ENCODE measurements at regions not wholly inside any gene's neighbourhood (a gene's known extent, or its start where the extent isn't known, plus 50 kb on each side); places are given as distances from the start of the nearest gene placed in this dataset.

DNA sequence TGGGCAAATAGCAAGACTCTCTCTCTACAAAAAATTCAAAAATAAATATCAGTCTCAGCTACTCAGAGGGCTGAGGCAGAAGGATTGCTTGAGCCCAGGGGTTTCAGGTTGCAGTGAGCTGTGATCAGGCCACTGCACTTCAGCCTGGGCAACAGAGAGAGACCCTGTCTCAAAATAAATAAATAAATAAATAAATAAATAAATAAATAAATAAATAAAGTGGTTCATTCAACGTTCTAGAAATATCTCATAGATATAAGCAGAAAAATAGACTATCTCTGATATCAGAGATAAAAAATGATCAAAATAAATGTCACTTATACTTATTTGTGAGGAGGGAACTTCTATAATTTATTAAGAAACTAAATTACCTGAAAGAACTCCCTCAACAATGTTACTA, 480.9 kb downstream of the FBXO15 start:
- H3K4me3 ChIP-seq: no peak overlapping the region
- ATAC-seq: no peak
- intact Hi-C loops (cut with DNase I): no loop called here
- DNase-seq: no peak
- no peak overlapping the region for H3K27ac ChIP-seq
- H3K36me3 ChIP-seq: no peaks in the 10 kb centered on the region
- TF ChIP-seq, protein P1, sequence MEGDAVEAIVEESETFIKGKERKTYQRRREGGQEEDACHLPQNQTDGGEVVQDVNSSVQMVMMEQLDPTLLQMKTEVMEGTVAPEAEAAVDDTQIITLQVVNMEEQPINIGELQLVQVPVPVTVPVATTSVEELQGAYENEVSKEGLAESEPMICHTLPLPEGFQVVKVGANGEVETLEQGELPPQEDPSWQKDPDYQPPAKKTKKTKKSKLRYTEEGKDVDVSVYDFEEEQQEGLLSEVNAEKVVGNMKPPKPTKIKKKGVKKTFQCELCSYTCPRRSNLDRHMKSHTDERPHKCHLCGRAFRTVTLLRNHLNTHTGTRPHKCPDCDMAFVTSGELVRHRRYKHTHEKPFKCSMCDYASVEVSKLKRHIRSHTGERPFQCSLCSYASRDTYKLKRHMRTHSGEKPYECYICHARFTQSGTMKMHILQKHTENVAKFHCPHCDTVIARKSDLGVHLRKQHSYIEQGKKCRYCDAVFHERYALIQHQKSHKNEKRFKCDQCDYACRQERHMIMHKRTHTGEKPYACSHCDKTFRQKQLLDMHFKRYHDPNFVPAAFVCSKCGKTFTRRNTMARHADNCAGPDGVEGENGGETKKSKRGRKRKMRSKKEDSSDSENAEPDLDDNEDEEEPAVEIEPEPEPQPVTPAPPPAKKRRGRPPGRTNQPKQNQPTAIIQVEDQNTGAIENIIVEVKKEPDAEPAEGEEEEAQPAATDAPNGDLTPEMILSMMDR (IDR thresholded peaks at IDR 0.05): no peak
- H3K27me3 ChIP-seq (ENCODE audit: low read depth): no peaks in the 10 kb centered on the region
- no peaks in the 10 kb centered on the region for H3K4me1 ChIP-seq
- no peaks in the 10 kb centered on the region for H3K9me3 ChIP-seq

DNA sequence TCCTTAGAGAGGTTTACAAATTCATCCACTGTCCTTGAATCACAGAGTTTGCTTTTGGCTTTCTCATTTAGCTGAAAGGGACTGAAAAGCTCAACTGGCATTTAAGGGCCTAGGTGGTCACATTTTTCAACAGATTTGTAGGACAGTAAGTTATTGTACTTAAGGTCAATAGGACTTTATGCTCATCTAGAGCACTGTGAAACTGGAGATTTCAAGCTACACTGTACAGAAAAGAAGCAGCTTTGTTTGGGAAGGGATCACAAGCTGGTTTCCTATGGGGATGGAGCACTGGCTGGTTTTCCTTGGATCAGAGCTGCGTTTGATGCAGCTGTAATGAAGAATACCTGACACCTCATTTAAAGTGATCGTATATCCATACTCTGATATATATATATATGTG, 482.7 kb downstream of the FBXO15 start:
- ATAC-seq (no peak), DNase-seq (no peak)
- Histone ChIP-seq H3K36me3 (no peaks in the 10 kb centered on the region), H3K4me1 (no peaks in the 10 kb centered on the region), H3K27ac (no peak overlapping the region), H3K27me3 (ENCODE audit: low read depth) (no peaks in the 10 kb centered on the region), H3K9me3 (no peaks in the 10 kb centered on the region), H3K4me3 (no peak overlapping the region)
- intact Hi-C loops (cut with DNase I): no loop called here
- TF ChIP-seq, protein P1 (IDR thresholded peaks at IDR 0.05): no peak

DNA sequence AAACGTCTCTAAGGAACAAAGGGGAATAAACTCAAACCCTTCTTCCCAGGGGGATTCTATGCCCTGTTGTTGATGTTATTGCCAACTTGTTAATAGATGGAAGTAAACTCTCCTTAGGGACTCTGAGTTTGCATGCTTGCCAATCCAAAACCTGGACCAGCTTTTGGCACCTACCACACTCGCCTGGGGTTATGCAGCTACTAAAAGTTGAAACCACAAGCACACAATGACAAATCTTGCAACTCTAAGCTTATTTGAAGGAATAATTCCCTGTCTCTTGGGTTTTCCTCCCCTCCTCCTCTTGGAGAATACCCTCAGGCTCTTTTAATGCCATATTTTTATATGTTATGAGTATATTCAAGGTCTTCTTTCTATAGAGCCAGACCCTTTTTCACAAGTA, 484.1 kb downstream of the FBXO15 start:
- H3K36me3 ChIP-seq: no peaks in the 10 kb centered on the region
- no peak overlapping the region for H3K4me3 ChIP-seq
- intact Hi-C loops (cut with DNase I): no loop called here
- no peaks in the 10 kb centered on the region for H3K9me3 ChIP-seq
- ATAC-seq (no peak), DNase-seq (no peak)
- no peaks in the 10 kb centered on the region for H3K4me1 ChIP-seq
- no peaks in the 10 kb centered on the region for H3K27me3 ChIP-seq (ENCODE audit: low read depth)
- TF ChIP-seq, protein P1 (IDR thresholded peaks at IDR 0.05): no peak
- no peak overlapping the region for H3K27ac ChIP-seq

DNA sequence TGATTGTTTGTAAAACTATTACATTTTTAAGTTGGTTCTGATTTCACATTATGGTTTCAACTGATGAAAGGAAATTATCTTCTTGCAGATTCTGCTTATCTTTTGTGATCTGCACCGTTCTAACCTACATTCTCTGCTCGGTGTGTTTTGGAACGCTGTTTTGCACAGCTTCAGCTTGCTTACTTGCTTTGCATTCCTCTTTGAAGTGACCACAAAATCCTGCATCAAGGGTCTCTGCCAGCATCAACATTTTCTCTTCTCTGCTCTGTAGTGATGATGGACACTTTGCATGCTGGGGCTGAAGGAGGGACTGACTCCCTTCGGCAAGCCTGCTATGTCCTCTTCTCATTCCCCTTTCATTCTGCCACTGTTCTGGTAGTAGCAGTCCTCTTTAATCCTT, 485.2 kb downstream of the FBXO15 start:
- TF ChIP-seq, protein P1 (IDR thresholded peaks at IDR 0.05): no peak
- Histone ChIP-seq H3K4me3 (no peak overlapping the region), H3K27me3 (ENCODE audit: low read depth) (no peaks in the 10 kb centered on the region), H3K4me1 (no peaks in the 10 kb centered on the region), H3K36me3 (no peaks in the 10 kb centered on the region), H3K27ac (no peak overlapping the region), H3K9me3 (no peaks in the 10 kb centered on the region)
- intact Hi-C loops (cut with DNase I): no loop called here
- no peak for ATAC-seq
- DNase-seq: no peak

DNA sequence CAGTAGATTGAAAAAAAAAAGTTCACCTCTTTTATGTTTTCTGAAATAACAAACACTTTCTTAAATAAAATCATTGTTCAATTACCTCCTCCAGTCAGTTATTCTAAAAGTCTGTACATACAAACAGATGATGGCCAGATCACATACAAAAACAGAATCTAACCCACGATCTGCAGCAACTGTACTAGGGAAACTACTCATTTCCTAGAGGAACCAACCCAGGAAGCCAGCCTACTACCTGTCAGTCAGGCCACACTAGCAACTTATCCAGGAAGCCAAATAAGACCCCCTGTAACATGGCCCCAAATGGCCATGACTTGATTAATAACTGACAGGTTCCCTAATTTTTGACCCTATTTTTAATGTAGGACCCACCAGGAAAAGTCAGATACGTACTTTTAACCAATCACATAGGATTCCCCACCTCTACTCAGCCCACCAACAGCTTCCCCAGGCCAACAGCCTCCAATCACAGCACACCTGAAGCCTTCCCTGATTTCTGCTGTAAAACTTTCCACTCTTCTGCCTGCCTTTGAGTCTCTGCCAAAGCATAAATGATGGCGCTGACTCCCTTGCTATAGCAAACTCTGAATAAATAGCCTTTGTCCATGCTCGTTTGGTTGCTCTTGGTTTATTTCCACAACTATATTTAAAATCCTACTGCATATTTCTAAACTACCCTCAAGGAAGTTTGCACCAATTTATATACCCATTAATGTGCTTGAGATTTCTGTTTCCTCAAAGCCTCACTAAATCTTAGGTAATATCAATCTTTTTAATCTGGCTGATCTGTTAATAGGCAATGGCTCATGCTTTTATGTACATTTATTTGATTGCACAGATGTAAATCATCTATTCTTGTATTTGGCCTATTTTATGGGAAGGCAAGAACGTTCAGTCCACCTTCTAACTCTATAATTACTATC, 486.4 kb downstream of the FBXO15 start:
- TF ChIP-seq, protein P1 (IDR thresholded peaks at IDR 0.05): no peak
- Histone ChIP-seq H3K4me1 (no peaks in the 10 kb centered on the region), H3K4me3 (no peak overlapping the region), H3K9me3 (no peaks in the 10 kb centered on the region), H3K36me3 (no peaks in the 10 kb centered on the region), H3K27ac (no peak overlapping the region), H3K27me3 (ENCODE audit: low read depth) (no peaks in the 10 kb centered on the region)
- intact Hi-C loops (cut with DNase I): no loop called here
- no peak for ATAC-seq
- DNase-seq: no peak
